Stomach (tissue), 4 donors: ENCODE measurements at regions not wholly inside any gene's neighbourhood (a gene's known extent, or its start where the extent isn't known, plus 50 kb on each side); places are given as distances from the start of the nearest gene placed in this dataset.

Source experiments
- EP300 ChIP-seq: sonication (generic); formaldehyde crosslinking; IDR thresholded peaks from one replicate; pipeline ENCODE4 v1.6.1; 2017; ENCODE audit warnings: antibody characterized with exemption
- TF ChIP-seq, protein P1 (sequence below), 7 experiments: fragments of 450-650 bp in 4 of 7; fragments of 200-600 bp in 3 of 7; sonication (generic) in 3 of 7; IDR thresholded peaks; one replicate each; pipeline ENCODE4 v1.5.1; 2016 to 2019; ENCODE audit warnings: antibody characterized with exemption in 7 of 7, control low read depth in 2 of 7, mild to moderate bottlenecking in 1 of 7

DNA sequence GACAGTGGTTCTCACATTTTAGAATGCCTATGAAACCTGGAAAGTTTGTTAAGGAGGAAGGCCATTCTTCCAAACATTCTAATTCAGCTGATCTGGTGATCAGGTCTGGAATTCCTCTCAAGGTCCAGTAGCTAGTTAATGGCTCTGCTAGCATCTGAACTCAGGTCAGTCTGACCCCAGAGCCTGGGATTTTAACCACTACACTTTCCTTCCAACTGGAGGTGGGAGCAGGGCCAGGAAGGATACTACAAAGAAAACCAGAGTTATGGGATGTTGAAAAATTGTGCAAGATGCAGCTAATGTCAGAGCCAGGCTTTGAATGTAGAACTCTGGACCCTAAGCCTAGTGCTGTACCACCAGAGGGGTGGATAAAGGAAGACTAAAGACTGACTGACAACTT lies 73.6 kb upstream of the NID2 start:
- TF ChIP-seq, protein P1, sequence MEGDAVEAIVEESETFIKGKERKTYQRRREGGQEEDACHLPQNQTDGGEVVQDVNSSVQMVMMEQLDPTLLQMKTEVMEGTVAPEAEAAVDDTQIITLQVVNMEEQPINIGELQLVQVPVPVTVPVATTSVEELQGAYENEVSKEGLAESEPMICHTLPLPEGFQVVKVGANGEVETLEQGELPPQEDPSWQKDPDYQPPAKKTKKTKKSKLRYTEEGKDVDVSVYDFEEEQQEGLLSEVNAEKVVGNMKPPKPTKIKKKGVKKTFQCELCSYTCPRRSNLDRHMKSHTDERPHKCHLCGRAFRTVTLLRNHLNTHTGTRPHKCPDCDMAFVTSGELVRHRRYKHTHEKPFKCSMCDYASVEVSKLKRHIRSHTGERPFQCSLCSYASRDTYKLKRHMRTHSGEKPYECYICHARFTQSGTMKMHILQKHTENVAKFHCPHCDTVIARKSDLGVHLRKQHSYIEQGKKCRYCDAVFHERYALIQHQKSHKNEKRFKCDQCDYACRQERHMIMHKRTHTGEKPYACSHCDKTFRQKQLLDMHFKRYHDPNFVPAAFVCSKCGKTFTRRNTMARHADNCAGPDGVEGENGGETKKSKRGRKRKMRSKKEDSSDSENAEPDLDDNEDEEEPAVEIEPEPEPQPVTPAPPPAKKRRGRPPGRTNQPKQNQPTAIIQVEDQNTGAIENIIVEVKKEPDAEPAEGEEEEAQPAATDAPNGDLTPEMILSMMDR (IDR thresholded peaks at IDR 0.05): no peak
- no peak for TF ChIP-seq EP300
